UCSD-AML1 (cell line): ENCODE measurements at regions not wholly inside any gene's neighbourhood (a gene's known extent, or its start where the extent isn't known, plus 50 kb on each side); places are given as distances from the start of the nearest gene placed in this dataset.

Experiments
- DNase-seq: peaks from one replicate; lab custom pipeline; 2025; ENCODE audit not compliant: unreplicated experiment; lab: John Stamatoyannopoulos, UW

DNA sequence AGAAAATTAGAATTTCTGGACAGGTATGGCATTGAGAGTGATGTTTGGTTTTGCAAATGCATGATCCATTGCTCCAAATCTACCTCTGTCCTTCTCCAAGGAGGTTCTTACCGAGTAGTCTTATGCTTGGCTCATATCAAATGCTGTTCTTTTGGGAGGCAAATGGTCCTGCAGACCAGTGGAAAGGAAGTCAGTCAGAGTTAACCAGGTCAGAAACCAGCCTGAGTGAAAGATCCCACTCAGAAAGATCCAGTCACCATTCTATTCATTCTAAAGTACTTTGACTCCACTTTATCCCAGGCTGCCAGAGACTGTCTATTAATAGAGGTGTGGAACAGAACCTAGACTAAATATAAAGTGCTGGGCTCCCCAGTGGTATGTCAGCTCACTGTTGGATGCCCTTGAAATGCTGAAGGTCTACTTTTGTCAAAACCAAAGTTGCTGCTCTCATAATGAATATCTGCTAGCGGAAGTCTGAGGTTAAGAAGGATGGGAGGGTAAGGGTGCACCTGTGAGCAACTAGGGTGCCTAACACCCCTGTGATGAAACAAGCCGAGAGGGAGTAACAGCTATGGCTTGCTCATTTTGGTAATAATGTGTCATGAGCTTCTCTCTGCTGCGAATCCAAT, 302.2 kb downstream of the ZNF608 start:
- DNase-seq: no peak

DNA sequence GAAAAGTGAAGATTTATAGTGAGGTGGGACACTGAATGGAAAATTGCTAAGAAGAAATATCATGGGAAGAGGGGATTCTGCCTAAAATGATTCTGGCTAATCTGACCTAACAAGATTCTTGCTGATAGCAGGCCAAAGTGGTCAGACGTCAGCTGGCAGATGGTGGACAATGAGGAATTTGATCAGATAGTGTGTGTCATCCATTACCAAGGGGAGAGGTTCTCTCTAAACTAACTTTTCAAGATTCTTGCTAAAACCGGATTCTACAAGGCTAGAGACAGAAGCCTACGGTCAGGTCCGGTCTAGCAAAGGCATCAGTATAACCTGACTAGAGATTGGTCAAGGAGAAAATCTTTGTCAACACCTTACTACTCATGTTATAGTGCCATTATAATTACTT, 306.0 kb downstream of the ZNF608 start:
- no peak for DNase-seq

DNA sequence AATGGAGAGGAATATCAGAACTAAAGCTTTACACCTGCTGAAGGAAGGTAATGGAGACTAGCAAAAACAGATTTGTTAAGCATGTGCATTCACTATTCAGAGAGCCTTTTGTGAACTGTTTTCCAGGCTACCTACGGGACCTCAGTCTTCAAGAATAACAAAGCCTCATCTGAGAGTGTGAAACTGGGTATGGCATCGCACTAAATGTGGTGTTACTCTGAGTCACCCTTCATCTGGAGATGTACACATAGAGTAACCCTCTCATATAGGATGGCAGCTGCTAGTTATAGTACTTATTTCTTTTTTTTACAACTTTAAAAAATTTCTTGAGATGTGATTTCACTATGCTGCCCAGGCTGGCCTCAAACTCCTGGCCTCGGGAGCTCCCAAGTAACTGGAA, 306.8 kb downstream of the ZNF608 start:
- DNase-seq: no peak

DNA sequence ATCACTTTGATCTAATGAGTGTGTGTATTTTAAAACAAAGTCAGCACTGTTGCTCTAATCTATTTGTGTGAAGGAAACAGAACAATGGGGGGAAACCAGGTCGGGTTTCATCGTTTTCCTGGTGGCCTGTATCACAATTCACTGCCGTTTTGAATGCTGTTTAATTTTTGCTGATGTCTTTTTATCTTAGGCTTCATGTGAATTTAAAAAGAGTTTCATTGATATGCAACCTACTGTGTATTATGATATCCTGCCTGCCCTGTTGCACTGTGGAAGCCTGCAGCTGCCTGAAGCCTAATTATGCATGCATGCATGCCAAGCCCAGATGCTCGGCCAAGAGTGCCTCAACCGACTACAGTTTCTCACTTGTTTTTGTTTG, 307.5 kb downstream of the ZNF608 start:
- DNase-seq: no peak

DNA sequence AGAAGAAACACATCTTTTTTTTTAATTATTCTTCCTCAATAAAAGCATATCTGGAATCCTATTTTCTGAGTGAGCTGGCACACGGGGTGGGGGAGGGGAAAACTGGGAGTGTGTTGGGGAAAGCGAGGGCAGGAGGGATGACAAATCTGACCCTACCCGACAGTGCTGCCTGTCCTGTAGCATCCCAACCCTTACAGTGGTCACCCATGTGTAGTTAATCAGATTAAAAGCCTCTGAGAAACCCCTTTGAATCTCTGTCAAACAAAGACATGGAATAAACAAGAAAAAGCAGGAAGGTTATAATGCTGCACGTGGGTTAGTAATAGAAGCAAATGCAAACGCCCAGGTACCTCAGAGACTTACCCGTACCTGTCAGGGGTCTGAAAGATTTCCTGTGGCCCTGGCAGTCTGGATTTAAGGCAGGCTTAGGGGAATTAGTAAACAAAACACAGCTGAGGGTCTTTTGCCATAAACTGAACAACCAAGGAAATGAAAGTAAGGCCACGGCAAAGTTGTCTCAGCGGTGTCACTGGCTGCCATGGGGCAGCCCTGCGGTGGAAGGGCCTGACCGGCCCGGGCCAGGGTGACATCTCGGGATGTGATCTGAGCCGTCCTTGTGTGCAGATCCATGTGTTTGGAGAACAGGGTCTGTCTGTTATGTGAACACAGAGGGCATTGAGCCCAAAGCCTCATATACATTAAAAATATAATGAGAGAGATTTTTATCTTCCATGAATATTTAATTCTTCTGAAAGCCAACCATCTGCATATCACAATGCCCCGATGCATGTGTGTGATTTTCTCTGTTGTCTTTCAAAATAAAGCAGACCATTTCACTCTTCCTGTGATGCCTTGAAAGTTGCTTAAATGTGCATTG, 308.2 kb downstream of the ZNF608 start:
- DNase-seq: no peak

DNA sequence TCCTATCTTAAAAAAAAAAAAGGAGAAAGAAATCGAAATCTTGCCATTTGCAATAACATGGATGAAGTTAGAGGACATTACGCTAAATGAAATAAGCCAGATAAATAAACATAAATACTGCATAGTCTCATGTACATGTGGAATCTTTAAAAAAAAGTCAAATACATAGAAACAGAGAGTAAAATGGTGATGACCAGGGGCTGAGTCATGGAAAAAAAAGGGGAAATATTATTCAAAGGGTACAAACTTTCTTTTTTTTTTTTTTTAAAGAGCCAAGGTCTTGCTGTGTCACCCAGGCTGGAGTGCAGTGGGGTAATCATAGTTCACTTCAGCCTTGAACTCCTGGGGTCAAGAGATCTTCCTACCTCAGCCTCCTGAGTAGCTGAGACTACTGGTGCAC, 310.1 kb downstream of the ZNF608 start:
- no peak for DNase-seq

DNA sequence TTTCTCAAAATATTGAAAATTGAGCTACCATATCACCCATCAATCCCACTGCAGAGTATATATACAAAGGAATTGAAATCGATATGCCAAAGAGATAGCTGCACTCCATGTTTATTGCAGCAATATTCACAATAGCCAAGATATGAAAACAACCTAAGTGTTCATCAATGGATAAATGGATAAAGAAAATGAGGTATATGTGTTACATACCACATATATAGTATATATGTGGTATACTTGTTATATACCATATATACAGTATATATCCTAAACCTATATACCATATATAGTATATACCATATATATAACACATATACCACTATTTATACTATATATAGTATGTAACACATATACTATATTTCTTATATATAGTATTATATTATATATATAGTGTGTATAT, 313.3 kb downstream of the ZNF608 start:
- DNase-seq: no peak

DNA sequence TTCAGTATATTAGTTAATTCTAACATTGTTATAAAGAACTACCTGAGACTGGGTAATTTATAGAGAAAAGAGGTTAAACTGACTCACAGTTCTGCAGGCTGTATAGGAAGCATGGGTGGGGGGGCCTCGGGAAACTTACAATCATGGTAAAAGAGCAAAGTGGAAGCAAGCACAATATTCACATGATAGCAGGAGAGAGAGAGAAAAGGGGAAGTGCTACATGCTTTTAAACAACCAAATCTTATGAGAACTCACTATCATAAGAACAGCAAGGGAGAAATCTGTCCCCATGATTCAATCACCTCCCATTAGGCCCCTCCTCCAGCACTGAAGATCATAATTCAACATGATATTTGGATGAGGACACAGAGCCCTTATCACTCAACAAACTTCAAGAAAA, 324.9 kb downstream of the ZNF608 start:
- DNase-seq: no peak

DNA sequence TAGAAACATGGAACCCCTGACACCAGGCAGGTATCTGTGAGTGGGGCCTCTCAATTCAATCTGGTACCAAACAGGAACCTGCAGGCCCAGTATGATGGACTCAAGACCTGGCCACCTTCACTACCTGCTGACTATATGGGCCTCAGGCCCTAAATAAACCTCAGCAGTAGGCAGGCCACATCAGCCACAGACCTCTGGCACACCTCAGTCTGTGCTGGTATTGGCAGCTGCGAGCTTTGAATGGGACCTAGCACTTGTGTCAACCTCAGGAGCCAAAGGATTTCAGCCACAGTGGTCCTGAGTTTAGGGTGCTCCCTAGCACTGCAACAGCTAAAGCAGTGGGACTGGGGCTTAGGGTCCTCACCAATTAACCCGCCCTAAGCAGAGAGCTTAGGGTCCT, 325.5 kb downstream of the ZNF608 start:
- no peak for DNase-seq

DNA sequence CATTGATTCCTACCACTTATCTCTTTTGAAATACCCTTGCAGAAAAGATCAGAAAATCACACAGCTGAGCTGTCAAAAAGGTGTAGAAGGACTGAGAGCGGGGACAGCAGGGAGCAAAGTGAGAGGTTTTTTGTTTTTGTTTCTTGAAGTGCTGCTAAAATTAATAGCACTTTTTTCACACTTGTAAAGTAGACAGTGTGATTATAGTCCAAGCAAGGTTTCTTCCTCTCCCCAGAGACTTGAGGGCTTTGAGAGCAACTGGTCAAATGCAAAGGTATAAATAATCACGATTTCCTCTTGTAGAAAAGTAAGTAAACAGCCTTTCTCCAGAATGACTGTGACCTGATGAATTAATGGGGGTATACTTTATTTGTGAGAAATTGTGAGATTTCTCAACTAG, 326.9 kb downstream of the ZNF608 start:
- DNase-seq: no peak

DNA sequence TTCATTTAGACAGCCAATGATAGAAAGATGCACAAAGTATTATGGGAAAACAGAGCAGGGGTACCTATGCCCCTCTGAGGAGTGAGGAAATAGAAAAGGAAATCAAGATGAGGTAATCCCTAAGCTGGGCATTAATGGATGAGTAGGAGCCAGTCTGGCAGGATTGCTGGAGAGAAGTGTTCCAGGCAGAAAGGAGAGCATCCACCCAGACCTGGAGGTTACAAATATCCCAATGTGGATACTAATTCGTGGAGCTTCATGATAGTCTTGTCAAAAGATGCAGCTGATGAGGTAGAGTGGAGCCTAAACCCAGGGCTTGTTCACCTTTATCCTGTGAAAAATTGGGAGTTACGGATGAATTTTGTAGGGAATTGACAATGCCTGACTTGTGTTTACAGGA, 328.0 kb downstream of the ZNF608 start:
- DNase-seq: no peak

DNA sequence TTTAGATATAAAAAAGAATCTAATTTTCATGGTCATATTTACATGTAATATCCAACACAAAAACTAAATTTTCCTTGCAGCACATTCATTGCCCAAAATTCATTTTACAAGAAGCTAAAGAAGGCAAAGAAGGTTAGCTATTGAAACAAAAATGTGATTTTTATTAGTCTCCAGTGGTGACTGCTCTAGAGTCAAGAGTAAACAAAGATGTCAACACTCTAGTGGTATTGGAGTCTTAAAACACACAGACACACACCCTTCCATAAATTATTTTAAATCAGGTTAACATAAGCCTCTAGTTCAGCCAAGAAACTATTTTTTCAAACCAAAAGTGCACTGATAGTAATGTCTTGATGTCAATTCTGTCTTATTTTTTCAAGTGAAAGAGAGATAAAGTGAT, 329.2 kb downstream of the ZNF608 start:
- DNase-seq: no peak

DNA sequence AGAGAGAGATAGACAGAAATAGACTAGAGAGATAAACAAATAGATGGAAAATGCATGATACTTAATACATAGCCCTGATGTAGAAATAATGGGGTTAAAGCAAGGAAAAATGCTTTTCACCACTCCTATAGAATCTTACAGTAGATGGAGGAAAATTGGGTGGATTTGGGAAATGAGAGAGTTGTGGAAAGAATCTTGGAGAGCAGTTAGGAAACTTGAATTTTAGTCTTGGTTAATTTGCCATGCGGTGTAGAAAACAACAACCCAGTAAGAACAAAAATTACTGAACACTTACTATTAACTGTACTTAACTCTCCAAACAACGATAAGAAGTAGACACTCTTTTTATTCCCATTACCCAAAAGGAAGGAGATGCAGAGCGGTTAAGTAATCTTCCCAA, 329.8 kb downstream of the ZNF608 start:
- no peak for DNase-seq

DNA sequence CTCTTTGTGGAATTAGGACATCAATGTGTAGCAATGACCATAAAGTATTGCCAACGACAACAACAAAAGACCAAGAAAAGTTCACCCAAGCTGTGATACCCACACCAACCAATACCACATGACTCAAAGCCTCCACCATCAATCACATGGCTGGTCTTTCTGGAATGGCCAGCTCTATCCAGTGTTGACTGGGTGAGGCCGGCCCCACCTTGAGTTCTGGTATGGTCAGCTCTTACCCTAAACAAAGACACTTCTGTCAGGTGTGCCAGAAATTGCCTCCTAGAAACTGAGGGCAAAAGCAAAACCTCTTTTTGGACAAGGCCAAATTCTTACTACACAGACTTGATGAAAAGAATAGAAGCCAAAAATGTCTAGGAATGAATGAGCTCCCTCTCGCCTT, 331.5 kb downstream of the ZNF608 start:
- DNase-seq: no peak

DNA sequence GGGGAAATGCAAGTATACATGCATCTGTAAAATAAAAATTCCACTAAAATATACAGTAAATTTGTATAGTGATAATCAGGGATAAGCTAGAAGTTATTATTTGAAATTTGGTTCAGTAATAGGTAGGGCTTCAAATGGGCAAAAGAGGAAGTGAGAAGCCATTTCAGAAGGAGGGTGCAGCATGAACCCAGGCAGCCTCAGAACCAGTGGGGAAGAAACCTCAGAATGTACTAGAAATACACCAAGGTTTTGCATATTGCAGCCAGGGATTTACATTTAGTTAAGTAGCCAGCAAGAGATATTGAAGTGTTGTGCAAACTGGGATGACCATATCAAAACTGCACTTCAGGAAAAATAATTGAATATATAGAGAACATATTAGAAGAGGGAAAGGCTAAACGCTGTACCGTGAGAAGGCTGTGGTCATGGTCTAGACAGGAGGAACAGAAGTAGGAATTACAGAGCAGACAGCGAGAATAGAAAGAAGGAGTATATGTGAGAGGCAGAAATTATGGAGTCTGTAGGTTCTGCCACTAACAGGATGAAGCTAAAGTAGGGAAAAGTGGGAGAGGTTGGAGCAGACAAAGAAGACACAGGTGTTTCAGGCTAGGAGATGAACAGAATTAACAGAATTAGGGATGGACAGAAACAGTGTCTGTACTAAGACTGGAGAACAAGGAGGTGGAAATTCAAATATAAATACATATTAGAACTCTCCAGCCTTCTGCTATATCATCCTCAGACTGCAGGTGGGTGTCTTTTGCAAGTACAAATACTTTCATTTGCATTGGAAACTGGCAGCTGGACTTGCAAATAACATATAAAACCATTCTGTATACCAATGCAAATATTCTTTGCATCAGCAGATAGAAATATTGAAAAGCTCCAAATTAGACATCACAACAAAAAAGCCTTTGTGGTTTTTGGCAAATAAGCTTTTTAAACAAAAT, 335.6 kb downstream of the ZNF608 start:
- DNase-seq: no peak

DNA sequence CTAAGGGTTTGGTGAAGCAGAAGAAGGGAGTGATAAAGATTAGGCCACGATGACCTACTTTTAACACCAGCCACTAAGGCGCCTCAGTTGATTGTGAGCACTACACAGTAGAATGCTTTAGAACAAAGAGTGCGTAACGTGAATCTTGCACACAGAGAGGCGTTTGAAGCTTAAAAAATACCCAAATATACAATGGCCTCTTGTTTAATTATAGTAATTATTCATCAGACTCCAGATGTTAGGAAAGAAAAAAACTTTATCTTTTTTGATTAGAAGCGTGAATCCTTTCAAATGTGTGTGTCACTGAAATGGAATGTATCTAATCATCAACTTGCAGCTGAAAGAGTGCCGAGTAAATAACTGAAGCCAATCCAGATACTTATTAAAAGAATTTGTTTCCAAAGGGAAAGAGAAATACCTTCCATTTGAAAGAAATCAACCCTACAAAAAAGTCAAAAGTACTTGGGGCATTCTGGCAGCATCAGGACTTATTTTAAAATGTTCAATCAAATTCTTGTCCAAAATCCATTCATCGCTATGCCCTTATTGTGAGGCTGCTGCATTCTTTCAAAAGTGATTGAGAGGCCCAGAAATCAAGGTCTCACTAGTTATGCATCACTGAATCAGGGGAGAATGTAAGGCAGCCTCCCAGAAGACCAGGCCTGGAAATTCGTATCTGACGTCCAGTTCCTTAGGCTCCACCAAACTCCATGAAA, 337.5 kb downstream of the ZNF608 start:
- DNase-seq: no peak

DNA sequence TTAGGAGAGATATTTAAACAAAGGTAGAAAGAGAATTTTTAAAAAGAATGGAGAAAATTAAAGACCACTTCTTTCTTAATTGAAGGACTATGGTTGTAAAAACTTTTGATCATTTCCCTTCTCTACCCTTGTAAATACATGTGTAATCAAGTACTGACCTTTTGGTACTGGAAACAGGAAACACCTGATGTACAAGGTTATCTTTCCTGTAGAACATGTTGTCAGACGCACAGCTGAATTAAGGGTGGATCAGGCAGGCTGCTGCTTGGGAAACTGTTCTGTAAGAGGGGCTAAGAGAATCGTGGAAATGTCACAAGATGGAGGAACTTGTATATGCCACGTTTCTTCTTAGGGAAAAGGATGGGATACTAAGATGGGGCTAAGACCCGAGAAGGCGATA, 341.6 kb downstream of the ZNF608 start:
- DNase-seq: no peak

DNA sequence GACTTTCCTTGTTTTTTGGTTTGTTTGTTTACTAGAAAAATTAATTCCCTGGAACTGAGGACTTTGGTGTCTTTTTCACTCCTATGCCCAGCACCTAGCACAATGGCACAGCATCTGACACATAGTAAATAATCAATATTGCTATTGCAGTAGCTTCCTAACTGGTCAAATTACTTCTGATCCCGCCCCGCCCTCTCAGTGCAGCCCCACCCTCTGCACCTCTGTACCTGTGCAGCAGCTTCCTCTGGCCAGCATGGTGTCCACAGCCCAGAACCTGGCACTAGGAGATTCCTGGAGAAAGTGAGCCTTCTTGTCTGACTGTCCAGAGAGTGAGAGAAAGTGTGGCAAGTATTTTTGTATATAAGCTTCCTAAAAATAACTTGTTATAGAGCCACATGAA, 343.2 kb downstream of the ZNF608 start:
- no peak for DNase-seq

DNA sequence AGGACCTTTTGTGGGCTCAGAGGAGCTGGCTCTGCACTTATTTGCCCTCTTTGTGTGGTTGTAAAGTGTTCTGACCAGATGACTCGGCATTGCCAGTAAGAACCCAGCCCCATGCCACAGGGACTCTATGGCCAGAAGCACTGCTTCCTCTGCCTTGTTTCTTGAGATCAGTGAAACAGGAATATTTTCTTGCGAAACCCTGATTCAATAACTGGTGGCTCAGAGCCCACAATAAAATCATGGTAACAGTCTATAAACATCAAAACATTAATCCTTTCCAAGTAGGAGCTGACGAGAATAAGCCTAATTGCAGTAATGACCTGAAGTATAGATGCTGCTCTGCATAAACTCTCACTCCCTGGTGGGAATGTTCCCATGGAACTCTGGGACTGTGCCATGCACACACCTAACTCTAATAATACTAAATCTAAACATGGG, 344.3 kb downstream of the ZNF608 start:
- no peak for DNase-seq

DNA sequence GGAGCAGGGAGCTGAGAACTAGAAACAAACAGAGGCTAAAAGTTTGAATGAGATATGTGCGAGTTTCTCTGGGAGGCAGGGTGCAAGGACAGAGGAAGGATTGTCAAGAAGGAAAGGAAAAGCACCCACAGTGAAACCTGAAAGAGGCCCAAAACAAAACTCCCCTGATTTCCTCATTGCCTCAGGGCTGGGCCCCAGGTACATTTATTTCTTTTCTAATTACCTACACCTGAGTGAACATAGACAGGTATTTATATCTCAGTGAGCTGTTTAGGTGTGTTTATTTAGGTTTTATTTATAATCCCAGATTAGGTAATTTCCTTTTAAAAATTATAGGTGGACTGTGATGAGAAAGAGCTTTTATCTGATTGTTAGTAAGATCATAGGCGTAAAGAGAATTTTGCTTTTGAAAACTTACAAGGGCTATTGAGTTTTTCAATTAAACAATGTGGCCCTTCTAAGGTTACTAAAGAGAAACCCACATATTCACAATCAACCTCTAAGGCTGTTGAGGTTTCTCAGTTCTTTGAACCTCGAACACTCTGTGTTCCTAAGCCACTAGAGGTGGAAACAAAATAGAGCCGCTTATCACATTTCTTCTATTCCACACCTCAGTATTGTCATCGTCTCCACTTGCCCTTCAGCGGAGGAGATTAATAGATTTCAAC, 344.8 kb downstream of the ZNF608 start:
- DNase-seq: no peak
